ENCODE measurements at regions not wholly inside any gene's neighbourhood (a gene's known extent, or its start where the extent isn't known, plus 50 kb on each side); places are given as distances from the start of the nearest gene placed in this dataset.

GRCh38 chr3:76222201-76222600, 436.9 kb upstream of the ZNF717 start:
- no peak for DNase-seq (ENCODE audit: extremely low read depth, low read depth)

GRCh38 chr3:76231258-76231657, 445.9 kb upstream of the ZNF717 start:
- no peak for TF ChIP-seq CTCF (IDR thresholded peaks at IDR 0.05; ENCODE audit: low read depth, low read length)
- no peak for DNase-seq (ENCODE audit: extremely low read depth, low read depth)

More at GRCh38 chr3:76222201-76222600, 436.9 kb upstream of the ZNF717 start:
- no peak for TF ChIP-seq CTCF (IDR thresholded peaks at IDR 0.05; ENCODE audit: low read depth, low read length)

- DNase-seq (ENCODE audit: extremely low read depth, low read depth): no peak
- no peak for TF ChIP-seq CTCF (IDR thresholded peaks at IDR 0.05; ENCODE audit: low read depth, low read length)
These were observed 457.8 kb upstream of the ZNF717 start for GRCh38 chr3:76242886-76243753.

- TF ChIP-seq CTCF (IDR thresholded peaks at IDR 0.05; ENCODE audit: low read depth, low read length): no peak
These were observed 459.7 kb upstream of the ZNF717 start for GRCh38 chr3:76245073-76245472.

GRCh38 chr3:76245622-76246021, 460.3 kb upstream of the ZNF717 start:
- DNase-seq (ENCODE audit: extremely low read depth, low read depth): no peak
- no peak for TF ChIP-seq CTCF (IDR thresholded peaks at IDR 0.05; ENCODE audit: low read depth, low read length)

More at GRCh38 chr3:76245073-76245472, 459.7 kb upstream of the ZNF717 start:
- DNase-seq (ENCODE audit: extremely low read depth, low read depth): no peak

GRCh38 chr3:76264496-76264895, 479.1 kb upstream of the ZNF717 start:
- no peak for DNase-seq (ENCODE audit: extremely low read depth, low read depth)
- no peak for TF ChIP-seq CTCF (IDR thresholded peaks at IDR 0.05; ENCODE audit: low read depth, low read length)

GRCh38 chr3:76264911-76265310, 479.6 kb upstream of the ZNF717 start:
- TF ChIP-seq CTCF (IDR thresholded peaks at IDR 0.05; ENCODE audit: low read depth, low read length): no peak
- no peak for DNase-seq (ENCODE audit: extremely low read depth, low read depth)

All from AG09319 (cell line).